CD4-positive, CD25-positive, alpha-beta regulatory T cell (primary cell): ENCODE measurements at regions not wholly inside any gene's neighbourhood (a gene's known extent, or its start where the extent isn't known, plus 50 kb on each side); places are given as distances from the start of the nearest gene placed in this dataset.
"Not testable (repeated sequence)": the region's sequence is repeated elsewhere in the genome, so short reads cannot be mapped to it uniquely, and the experiment has no call there.

Experiments
- ATAC-seq, 2 donors: fragments of 150-1000 bp; cut with Tn5 transposase; one replicate each; pipeline ENCODE4 v1.10.0; 2021; ENCODE audit warnings: low read depth in 2 of 2, moderate number of reproducible peaks in 2 of 2, moderate library complexity in 1 of 2
- DNase-seq, 3 donors: peaks; one replicate each; pipeline versions ENCODE4 v3.0.0 to v3.0.0-alpha.2; 2012 to 2022; ENCODE audit warnings: mixed read lengths in 1 of 3
- H3K27ac ChIP-seq: one replicate; pipeline ENCODE4 v1.7.0; 2013; ENCODE audit warnings: mild to moderate bottlenecking, low read length; ENCODE audit not compliant: insufficient read depth, poor library complexity, severe bottlenecking
- H3K27me3 ChIP-seq: one replicate; pipeline ENCODE4 v1.7.0; 2013; ENCODE audit warnings: low read length; ENCODE audit not compliant: control insufficient read depth, insufficient read depth
- H3K36me3 ChIP-seq: one replicate; pipeline ENCODE4 v1.7.0; 2013; ENCODE audit warnings: mild to moderate bottlenecking, low read length, moderate library complexity; ENCODE audit not compliant: control insufficient read depth, insufficient read depth
- H3K4me1 ChIP-seq: 2 replicates; pipeline ENCODE4 v1.7.0; 2013; ENCODE audit warnings: mild to moderate bottlenecking, low read length; ENCODE audit not compliant: insufficient read depth, control insufficient read depth, poor library complexity, severe bottlenecking
- H3K4me3 ChIP-seq: one replicate; pipeline ENCODE4 v1.7.0; 2013; ENCODE audit warnings: low read depth, mild to moderate bottlenecking, low read length, moderate library complexity
- H3K9me3 ChIP-seq, 2 experiments: 1 replicate in 1 of 2; 2 replicates in 1 of 2; pipeline ENCODE4 v1.7.0; 2013; ENCODE audit warnings: low read length in 2 of 2, mild to moderate bottlenecking in 1 of 2, moderate library complexity in 1 of 2; ENCODE audit not compliant: control insufficient read depth in 2 of 2
- H3K27ac Mint-ChIP-seq, 3 donors: one replicate each; pipeline ENCODE4 v1.8.0; 2020 to 2022; ENCODE audit warnings: mild to moderate bottlenecking in 3 of 3, mixed read lengths in 3 of 3, moderate library complexity in 2 of 3
- H3K27me3 Mint-ChIP-seq: one replicate; pipeline ENCODE4 v1.8.0; 2022; ENCODE audit warnings: mild to moderate bottlenecking, mixed read lengths
- H3K36me3 Mint-ChIP-seq: one replicate; pipeline ENCODE4 v1.8.0; 2020; ENCODE audit warnings: mixed read lengths
- H3K4me1 Mint-ChIP-seq, 4 donors: one replicate each; pipeline ENCODE4 v1.8.0; 2020 to 2022; ENCODE audit warnings: mixed read lengths in 4 of 4, mild to moderate bottlenecking in 1 of 4
- H3K4me3 Mint-ChIP-seq, 4 donors: one replicate each; pipeline ENCODE4 v1.8.0; 2020 to 2022; ENCODE audit warnings: mild to moderate bottlenecking in 4 of 4, mixed read lengths in 4 of 4, moderate library complexity in 3 of 4
- H3K9me3 Mint-ChIP-seq, 7 donors: one replicate each; pipeline ENCODE4 v1.8.0; 2020 to 2022; ENCODE audit warnings: mixed read lengths in 7 of 7, mild to moderate bottlenecking in 3 of 7, moderate library complexity in 2 of 7

DNA sequence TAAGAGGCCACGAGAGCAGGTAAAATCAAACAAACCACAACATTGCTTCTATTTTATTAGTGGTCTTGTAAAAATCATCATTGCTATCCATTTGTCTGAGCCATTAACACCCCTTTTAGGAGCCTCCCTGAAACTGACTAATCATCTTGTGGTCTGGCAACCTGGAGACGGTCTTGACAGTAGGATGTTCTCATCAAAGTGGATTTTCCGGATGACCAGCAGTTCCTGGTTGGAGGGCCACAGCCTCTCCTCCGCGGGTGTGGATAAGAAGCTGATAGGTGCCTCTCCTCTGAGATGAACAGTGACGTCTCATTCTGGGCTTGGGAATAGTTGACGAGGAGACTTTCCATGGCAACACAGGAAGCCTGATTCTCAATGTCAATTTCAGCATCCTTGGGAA, 490.7 kb downstream of the TYW1 start:
- no peak for ATAC-seq

DNA sequence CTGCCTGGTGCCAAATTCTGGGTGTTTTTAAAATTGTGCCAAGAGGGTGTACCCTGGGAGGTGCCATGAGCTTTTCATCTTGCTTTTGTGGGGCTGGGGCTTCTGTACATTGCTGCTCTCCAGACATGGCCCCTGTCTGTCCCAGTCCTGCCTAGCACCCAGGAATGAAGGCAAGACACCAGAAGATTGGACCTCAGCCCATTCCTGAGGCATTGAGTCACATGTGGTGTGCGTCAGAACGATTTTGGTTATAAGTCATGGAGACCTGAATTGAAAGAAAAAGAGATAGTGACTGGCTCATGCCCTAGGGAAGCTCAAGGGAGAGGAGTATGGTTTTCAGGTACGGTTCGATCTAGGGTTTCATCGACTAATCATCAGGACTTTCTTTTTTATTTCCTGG, 493.2 kb downstream of the TYW1 start:
- Mint-ChIP-seq H3K27ac (no peak overlapping the region), H3K36me3 (no peaks in the 10 kb centered on the region), H3K4me1 (no peaks in the 10 kb centered on the region), H3K27me3 (no peaks in the 10 kb centered on the region), H3K9me3 (peaks cover 0 to 20% (median 5%) of the 10 kb centered on the region in 7 donors), H3K4me3 (no peak overlapping the region)
- Histone ChIP-seq H3K27me3 (no peaks in the 10 kb centered on the region), H3K27ac (no peak overlapping the region), H3K36me3 (no peaks in the 10 kb centered on the region), H3K4me1 (no peaks in the 10 kb centered on the region), H3K9me3 (no peaks in the 10 kb centered on the region), H3K4me3 (no peak overlapping the region)
- ATAC-seq (no peak), DNase-seq (no peak)

More for the DNA sequence above, 490.7 kb downstream of the TYW1 start:
- no peaks in the 10 kb centered on the region for H3K36me3 Mint-ChIP-seq
- no peaks in the 10 kb centered on the region for H3K27me3 Mint-ChIP-seq
- Histone ChIP-seq H3K36me3 (no peaks in the 10 kb centered on the region), H3K4me3 (no peak overlapping the region), H3K27ac (no peak overlapping the region), H3K4me1 (no peaks in the 10 kb centered on the region), H3K27me3 (no peaks in the 10 kb centered on the region), H3K9me3 (no peaks in the 10 kb centered on the region)
- H3K4me1 Mint-ChIP-seq = no peaks in the 10 kb centered on the region
- H3K4me3 Mint-ChIP-seq = no peak overlapping the region
- DNase-seq = no peak
- H3K9me3 Mint-ChIP-seq = peaks cover 0 to 10% (median 2%) of the 10 kb centered on the region in 7 donors
- no peak overlapping the region for H3K27ac Mint-ChIP-seq

DNA sequence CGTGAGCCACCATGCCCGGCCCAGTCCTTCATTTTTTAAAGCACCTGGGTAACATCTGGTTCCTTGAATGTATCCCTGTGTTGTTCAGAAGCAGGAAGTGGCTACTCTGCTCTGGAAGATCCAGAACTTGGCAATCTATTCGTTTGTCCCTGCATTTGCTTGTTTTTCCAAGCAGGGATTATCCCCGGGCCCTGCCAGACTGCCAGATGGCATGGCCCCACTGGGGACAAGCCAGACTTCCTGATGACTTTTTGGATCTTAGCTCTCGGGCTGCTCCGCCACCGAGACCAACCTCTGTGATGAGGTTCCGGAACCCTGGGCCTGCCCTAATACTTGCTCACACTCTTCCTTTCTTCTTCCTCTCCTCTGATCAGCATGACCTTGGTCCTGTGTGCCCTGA, 496.7 kb downstream of the TYW1 start:
- Histone ChIP-seq H3K27ac (no peak overlapping the region), H3K4me3 (no peak overlapping the region), H3K36me3 (no peaks in the 10 kb centered on the region), H3K4me1 (no peaks in the 10 kb centered on the region), H3K27me3 (no peaks in the 10 kb centered on the region), H3K9me3 (no peaks in the 10 kb centered on the region)
- DNase-seq (no peak), ATAC-seq (no peak)
- Mint-ChIP-seq H3K9me3 (peaks cover 0 to 28% (median 7%) of the 10 kb centered on the region in 7 donors), H3K27me3 (no peaks in the 10 kb centered on the region), H3K4me1 (no peaks in the 10 kb centered on the region), H3K4me3 (no peak overlapping the region), H3K36me3 (no peaks in the 10 kb centered on the region), H3K27ac (no peak overlapping the region)

DNA sequence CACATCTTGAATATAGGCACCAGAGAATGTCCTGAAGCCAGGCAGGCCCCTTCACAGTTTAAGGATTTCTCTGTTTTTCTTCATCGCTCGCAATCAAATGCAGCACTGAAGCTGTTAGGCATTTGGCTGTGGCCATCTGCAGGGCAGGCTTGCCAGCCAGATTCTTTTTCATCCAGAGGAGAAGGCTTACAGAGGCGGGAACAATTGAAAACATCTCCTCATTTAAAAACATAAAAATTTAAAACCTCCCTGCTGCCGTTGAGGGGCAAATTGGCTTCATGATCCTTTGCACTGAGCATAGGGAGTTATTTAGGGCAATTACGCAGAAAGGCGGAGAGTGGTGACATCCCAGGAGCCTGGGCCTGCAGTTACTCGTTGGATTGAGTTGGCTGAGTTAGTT, 500.0 kb downstream of the TYW1 start:
- Mint-ChIP-seq H3K9me3 (peaks cover 0 to 20% (median 4%) of the 10 kb centered on the region in 7 donors), H3K4me3 (no peak overlapping the region), H3K36me3 (no peaks in the 10 kb centered on the region), H3K27ac (no peak overlapping the region), H3K27me3 (no peaks in the 10 kb centered on the region), H3K4me1 (no peaks in the 10 kb centered on the region)
- H3K9me3 ChIP-seq = no peaks in the 10 kb centered on the region
- H3K4me1 ChIP-seq = no peaks in the 10 kb centered on the region
- no peaks in the 10 kb centered on the region for H3K27me3 ChIP-seq
- DNase-seq = no peak
- no peak overlapping the region for H3K4me3 ChIP-seq
- H3K36me3 ChIP-seq = no peaks in the 10 kb centered on the region
- no peak overlapping the region for H3K27ac ChIP-seq
- ATAC-seq = no peak

DNA sequence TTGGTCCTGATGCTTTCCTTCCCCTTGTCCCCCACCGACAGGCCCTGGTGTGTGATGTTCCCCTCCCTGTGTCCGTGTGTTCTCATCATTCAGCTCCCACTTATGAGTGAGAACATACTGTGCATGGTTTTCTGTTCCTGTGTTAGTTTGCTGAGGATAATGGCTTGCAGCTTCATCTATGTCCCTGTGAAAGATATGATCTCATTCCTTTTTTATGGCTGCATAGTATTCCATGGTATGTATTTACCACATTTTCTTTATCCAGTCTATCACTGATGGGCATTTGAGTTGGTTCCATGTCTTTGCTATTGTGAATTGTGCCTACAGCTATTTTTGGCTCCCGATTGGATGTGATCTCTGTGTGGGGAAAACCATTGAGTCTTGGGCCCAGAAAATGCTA, 501.3 kb downstream of the TYW1 start:
- not testable (repeated sequence) for ATAC-seq, H3K4me1 Mint-ChIP-seq, H3K4me1 ChIP-seq, H3K27me3 Mint-ChIP-seq, H3K4me3 Mint-ChIP-seq, H3K9me3 ChIP-seq, H3K27me3 ChIP-seq, H3K27ac ChIP-seq, H3K36me3 Mint-ChIP-seq, H3K4me3 ChIP-seq, DNase-seq, H3K36me3 ChIP-seq, H3K27ac Mint-ChIP-seq
- peaks cover 0 to 16% (median 4%) of the 10 kb centered on the region in 7 donors for H3K9me3 Mint-ChIP-seq

DNA sequence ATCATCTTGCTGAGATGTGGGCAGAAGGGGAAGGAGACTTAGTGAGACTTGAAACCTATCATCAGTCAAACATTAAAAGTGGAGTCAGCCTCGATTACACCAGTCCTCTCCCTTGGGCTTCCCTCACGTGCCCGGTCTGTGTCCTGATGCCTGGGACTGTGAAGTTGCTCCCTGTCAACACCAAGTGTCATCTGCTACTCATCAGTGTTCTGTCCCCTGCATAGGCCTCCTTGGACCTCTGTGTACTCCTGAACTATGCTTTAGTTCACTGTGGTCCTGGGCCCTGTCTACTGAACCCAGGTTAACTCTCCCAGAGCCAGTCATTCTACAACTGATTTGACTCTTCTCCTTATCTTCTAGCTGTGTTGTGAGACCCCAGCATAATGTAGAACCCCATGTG, 506.3 kb downstream of the TYW1 start:
- H3K27me3 Mint-ChIP-seq = no peaks in the 10 kb centered on the region
- Histone ChIP-seq H3K4me1 (no peaks in the 10 kb centered on the region), H3K27me3 (no peaks in the 10 kb centered on the region), H3K9me3 (no peaks in the 10 kb centered on the region), H3K36me3 (no peaks in the 10 kb centered on the region), H3K27ac (no peak overlapping the region), H3K4me3 (no peak overlapping the region)
- H3K9me3 Mint-ChIP-seq = peaks cover 0 to 12% (median 4%) of the 10 kb centered on the region in 7 donors
- no peak for ATAC-seq
- DNase-seq = no peak
- no peak overlapping the region for H3K4me3 Mint-ChIP-seq
- no peak overlapping the region for H3K27ac Mint-ChIP-seq
- no peaks in the 10 kb centered on the region for H3K4me1 Mint-ChIP-seq
- no peaks in the 10 kb centered on the region for H3K36me3 Mint-ChIP-seq

DNA sequence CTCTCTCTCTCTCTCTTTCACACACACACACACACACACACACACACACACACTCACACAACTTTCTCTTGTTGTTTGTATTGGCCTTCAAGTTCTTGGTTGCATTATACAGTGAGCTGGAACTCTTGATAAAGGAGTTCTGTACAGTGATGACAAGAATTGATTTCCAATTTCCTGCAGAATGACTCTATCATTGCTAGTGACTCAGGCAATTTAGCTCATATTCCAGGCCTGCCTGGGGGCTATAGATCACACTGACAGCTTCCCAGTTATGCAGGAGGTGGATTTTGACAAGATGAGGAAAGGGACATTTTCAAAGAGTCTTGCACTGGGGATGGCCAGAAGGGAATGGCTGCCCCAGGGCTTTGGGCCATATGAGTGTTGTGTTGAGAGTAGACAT, 508.8 kb downstream of the TYW1 start:
- DNase-seq (no peak), ATAC-seq (no peak)
- H3K36me3 ChIP-seq = no peaks in the 10 kb centered on the region
- H3K9me3 Mint-ChIP-seq = peaks cover 0 to 16% (median 2%) of the 10 kb centered on the region in 7 donors
- H3K4me1 Mint-ChIP-seq = no peaks in the 10 kb centered on the region
- H3K4me1 ChIP-seq = no peaks in the 10 kb centered on the region
- no peaks in the 10 kb centered on the region for H3K27me3 ChIP-seq
- H3K4me3 ChIP-seq = no peak overlapping the region
- no peaks in the 10 kb centered on the region for H3K36me3 Mint-ChIP-seq
- H3K4me3 Mint-ChIP-seq = no peak overlapping the region
- H3K27ac ChIP-seq = no peak overlapping the region
- H3K9me3 ChIP-seq = no peaks in the 10 kb centered on the region
- no peak overlapping the region for H3K27ac Mint-ChIP-seq
- no peaks in the 10 kb centered on the region for H3K27me3 Mint-ChIP-seq

DNA sequence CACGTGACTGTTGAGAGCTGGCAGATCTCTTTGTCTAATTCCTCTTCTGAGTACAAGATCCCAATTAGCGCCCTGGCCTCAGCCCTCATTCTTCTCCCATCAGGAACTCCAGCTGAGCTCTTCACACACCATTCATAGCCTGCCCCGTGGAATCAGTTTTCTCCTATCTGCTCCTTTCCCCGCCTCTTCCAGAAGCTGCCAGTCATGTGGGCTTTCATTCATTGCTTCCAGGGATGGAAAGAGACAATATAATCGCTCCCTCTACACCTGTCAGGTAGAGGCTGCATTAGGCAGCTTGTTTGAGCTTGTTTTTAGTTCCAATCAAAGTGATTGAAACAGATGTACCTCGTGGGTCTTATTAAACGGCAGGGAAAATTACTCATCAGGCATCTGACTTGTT, 515.8 kb downstream of the TYW1 start:
- ATAC-seq = no peak

More for the DNA sequence above, 515.8 kb downstream of the TYW1 start:
- DNase-seq = no peak
- Mint-ChIP-seq H3K27me3 (no peaks in the 10 kb centered on the region), H3K36me3 (no peaks in the 10 kb centered on the region), H3K4me3 (no peak overlapping the region), H3K27ac (no peak overlapping the region), H3K4me1 (no peaks in the 10 kb centered on the region), H3K9me3 (peaks cover 0 to 7% (median 0%) of the 10 kb centered on the region in 7 donors)
- no peak overlapping the region for H3K27ac ChIP-seq
- no peaks in the 10 kb centered on the region for H3K4me1 ChIP-seq
- H3K9me3 ChIP-seq = no peaks in the 10 kb centered on the region
- no peaks in the 10 kb centered on the region for H3K36me3 ChIP-seq
- H3K4me3 ChIP-seq = no peak overlapping the region
- no peaks in the 10 kb centered on the region for H3K27me3 ChIP-seq
